ENCODE measurements at regions not wholly inside any gene's neighbourhood (a gene's known extent, or its start where the extent isn't known, plus 50 kb on each side); places are given as distances from the start of the nearest gene placed in this dataset.
A peak's percentile ranks its signal among the peaks of the same experiment; 100 is the strongest.

- no peak for DNase-seq (ENCODE audit: low spot score in 2 of 2)
- Histone ChIP-seq H3K9me3 (no peaks in the 10 kb centered on the region), H3K27ac (no peak overlapping the region), H3K36me3 (peaks cover 0 to 9% of the 10 kb centered on the region in 2 donors), H3K4me1 (peaks cover 3 to 5% of the 10 kb centered on the region in 2 donors), H3K4me3 (no peak overlapping the region), H3K27me3 (no peaks in the 10 kb centered on the region)
- TF ChIP-seq, protein P1, sequence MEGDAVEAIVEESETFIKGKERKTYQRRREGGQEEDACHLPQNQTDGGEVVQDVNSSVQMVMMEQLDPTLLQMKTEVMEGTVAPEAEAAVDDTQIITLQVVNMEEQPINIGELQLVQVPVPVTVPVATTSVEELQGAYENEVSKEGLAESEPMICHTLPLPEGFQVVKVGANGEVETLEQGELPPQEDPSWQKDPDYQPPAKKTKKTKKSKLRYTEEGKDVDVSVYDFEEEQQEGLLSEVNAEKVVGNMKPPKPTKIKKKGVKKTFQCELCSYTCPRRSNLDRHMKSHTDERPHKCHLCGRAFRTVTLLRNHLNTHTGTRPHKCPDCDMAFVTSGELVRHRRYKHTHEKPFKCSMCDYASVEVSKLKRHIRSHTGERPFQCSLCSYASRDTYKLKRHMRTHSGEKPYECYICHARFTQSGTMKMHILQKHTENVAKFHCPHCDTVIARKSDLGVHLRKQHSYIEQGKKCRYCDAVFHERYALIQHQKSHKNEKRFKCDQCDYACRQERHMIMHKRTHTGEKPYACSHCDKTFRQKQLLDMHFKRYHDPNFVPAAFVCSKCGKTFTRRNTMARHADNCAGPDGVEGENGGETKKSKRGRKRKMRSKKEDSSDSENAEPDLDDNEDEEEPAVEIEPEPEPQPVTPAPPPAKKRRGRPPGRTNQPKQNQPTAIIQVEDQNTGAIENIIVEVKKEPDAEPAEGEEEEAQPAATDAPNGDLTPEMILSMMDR (IDR thresholded peaks at IDR 0.05) = no peak
- intact Hi-C loops (cut with DNase I) = loop anchor here (5.0 kb wide), 2 partner anchors 271 to 1246 kb away; no protein-coding TSS in a partner anchor
Measured at GRCh38 chr14:100381395-100382105, 58.4 kb downstream of the SLC25A47 start.

GRCh38 chr14:100382106-100382455 lies 58.9 kb downstream of the SLC25A47 start:
- TF ChIP-seq, protein P1 (IDR thresholded peaks at IDR 0.05) = no peak
- intact Hi-C loops (cut with DNase I) = loop anchor here (5.0 kb wide), 2 partner anchors 270 to 1245 kb away; no protein-coding TSS in a partner anchor
- no peak overlapping the region for H3K27ac ChIP-seq
- H3K27me3 ChIP-seq = no peaks in the 10 kb centered on the region
- H3K36me3 ChIP-seq = peaks cover 0 to 9% of the 10 kb centered on the region in 2 donors
- DNase-seq (ENCODE audit: low spot score in 2 of 2) = no peak
- no peaks in the 10 kb centered on the region for H3K9me3 ChIP-seq
- no peak overlapping the region for H3K4me3 ChIP-seq
- H3K4me1 ChIP-seq = peaks cover 0 to 2% of the 10 kb centered on the region in 2 donors

DNA sequence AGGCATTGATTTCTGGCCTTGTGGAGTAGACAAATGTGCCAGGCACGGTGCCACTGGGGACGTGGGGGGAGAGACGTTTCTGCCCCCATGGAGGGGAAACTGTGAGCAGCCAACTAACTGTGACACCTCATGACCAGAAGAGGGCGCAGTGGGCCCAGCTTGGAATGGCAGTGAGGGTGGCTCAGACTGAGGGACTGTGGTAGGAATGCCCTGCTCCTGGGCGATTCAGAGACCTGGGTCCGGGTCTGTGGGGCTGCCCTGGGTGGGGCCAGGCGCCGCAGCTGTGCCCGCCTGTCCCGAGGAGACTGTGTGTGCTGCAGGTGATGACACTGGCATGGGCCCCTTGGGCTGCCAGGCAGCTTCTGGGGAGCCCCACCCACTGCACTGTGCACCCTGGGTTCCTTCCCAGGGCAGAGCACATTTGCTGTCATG lies 60.6 kb downstream of the SLC25A47 start:
- no peaks in the 10 kb centered on the region for H3K27me3 ChIP-seq
- no peak overlapping the region for H3K27ac ChIP-seq
- intact Hi-C loops (cut with DNase I) = loop anchor here (5.0 kb wide), 2 partner anchors 269 to 1244 kb away; no protein-coding TSS in a partner anchor
- no peaks in the 10 kb centered on the region for H3K4me1 ChIP-seq
- no peak overlapping the region for H3K4me3 ChIP-seq
- no peaks in the 10 kb centered on the region for H3K9me3 ChIP-seq
- H3K36me3 ChIP-seq = peaks cover 0 to 9% of the 10 kb centered on the region in 2 donors
- TF ChIP-seq, protein P1 (IDR thresholded peaks at IDR 0.05) = peak; percentile 41 to 72 (median 49)
- peak in 1 of 2 donors; percentile 72 for DNase-seq (ENCODE audit: low spot score in 2 of 2)

GRCh38 chr14:100384277-100384676 lies 61.1 kb downstream of the SLC25A47 start:
- no peak overlapping the region for H3K4me3 ChIP-seq
- no peaks in the 10 kb centered on the region for H3K9me3 ChIP-seq
- TF ChIP-seq, protein P1 (IDR thresholded peaks at IDR 0.05) = no peak
- no peak overlapping the region for H3K27ac ChIP-seq
- intact Hi-C loops (cut with DNase I) = loop anchor here (5.0 kb wide), 2 partner anchors 268 to 1243 kb away; no protein-coding TSS in a partner anchor
- no peak for DNase-seq (ENCODE audit: low spot score in 2 of 2)
- peaks cover 0 to 9% of the 10 kb centered on the region in 2 donors for H3K36me3 ChIP-seq
- H3K27me3 ChIP-seq = no peaks in the 10 kb centered on the region
- H3K4me1 ChIP-seq = no peaks in the 10 kb centered on the region

DNA sequence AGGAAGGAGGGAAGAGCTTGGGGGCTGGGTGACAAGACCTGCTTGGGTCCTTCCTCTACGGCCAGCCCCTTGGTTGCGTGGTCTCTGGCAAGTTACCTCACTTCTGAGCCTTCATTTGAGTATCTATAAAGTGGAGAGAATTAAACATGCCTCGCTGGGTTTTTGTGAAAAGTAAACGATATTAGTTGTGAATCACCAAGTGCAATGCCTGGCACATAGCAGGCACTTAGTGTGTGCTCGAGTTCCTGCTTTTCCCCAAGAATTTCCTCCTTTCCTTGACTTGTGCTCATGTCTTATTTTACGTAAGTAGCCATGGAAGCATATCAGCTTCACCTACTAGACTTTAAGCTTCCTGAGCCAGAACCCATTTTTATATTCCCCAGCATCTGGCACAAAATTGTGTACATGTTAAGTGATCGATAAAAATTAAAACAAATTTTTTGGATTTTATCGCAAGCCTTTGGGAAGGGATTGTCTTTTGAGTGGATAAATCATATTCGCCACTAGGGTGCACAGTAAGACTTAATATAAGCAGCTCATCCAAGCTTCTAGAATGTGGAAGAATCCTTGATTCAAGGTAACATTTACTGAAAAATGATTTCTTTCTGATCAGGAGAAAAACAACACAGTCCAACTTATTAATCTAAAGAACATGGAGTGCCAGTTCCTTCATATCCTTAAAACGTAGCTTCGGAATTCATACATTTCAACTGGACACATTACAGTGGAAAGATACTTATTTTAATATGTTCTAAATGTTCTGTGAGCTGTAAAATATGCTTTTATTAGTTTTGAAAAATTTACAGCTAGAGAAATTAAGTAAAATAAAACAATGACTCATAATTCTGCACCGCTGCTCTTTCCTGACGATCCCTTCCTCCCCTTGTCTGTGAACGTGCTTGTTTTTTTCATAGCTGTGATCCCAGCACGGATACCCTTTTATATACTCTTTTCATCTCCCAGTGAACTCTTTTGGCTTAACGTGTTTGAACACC lies 62.0 kb downstream of the SLC25A47 start:
- DNase-seq (ENCODE audit: low spot score in 2 of 2) = no peak
- Histone ChIP-seq H3K27ac (no peak overlapping the region), H3K36me3 (peaks cover 0 to 9% of the 10 kb centered on the region in 2 donors), H3K27me3 (no peaks in the 10 kb centered on the region), H3K9me3 (no peaks in the 10 kb centered on the region), H3K4me3 (no peak overlapping the region), H3K4me1 (no peaks in the 10 kb centered on the region)
- TF ChIP-seq, protein P1 (IDR thresholded peaks at IDR 0.05) = peak in 2 of 3 experiments; percentile 9 to 42
- intact Hi-C loops (cut with DNase I) = loop anchor here (5.0 kb wide), 2 partner anchors 267 to 1242 kb away; no protein-coding TSS in a partner anchor
